ENCODE measurements at regions not wholly inside any gene's neighbourhood (a gene's known extent, or its start where the extent isn't known, plus 50 kb on each side); places are given as distances from the start of the nearest gene placed in this dataset.

GRCh38 chr11:97850701-97851100 lies 1170.0 kb upstream of the CNTN5 start (continued):
- TF ChIP-seq ZNF318 (IDR thresholded peaks at IDR 0.05; ENCODE audit: borderline replicate concordance in 1 of 2, low read depth in 1 of 2) (no peak), NFIC (IDR thresholded peaks at IDR 0.05) (no peak), ZZZ3 (IDR thresholded peaks at IDR 0.05) (no peak), POLR3G (IDR thresholded peaks at IDR 0.05; ENCODE audit: extremely low read depth, insufficient read length, insufficient replicate concordance) (no peak), NCOA2 (IDR thresholded peaks at IDR 0.05; ENCODE audit: partially characterized antibody in 2 of 2) (no peak)

All from K562 (cell line).